SK-N-SH treated with all-trans-retinoic acid at 6 μM for 48 hours (cell line): ENCODE measurements at regions not wholly inside any gene's neighbourhood (a gene's known extent, or its start where the extent isn't known, plus 50 kb on each side); places are given as distances from the start of the nearest gene placed in this dataset.

Experiments
- ATAC-seq: fragments of 200-7000 bp; cut with Tn5 transposase; 3 replicates; pipeline ENCODE4 v1.9.1; 2020; ENCODE audit warnings: mild to moderate bottlenecking, moderate library complexity
- ARNTL ChIP-seq: fragments of 450-650 bp; formaldehyde crosslinking; IDR thresholded peaks from 2 replicates; pipeline ENCODE4 v1.5.0; 2020; ENCODE audit warnings: low read depth, mild to moderate bottlenecking, moderate library complexity, borderline replicate concordance
- CSDC2 ChIP-seq: fragments of 250-450 bp; sonication (Bioruptor Pico); IDR thresholded peaks from 2 replicates; pipeline ENCODE4 v1.5.0; 2020; ENCODE audit warnings: mild to moderate bottlenecking, moderate library complexity
- ESRRG ChIP-seq: fragments of 250-450 bp; sonication (Bioruptor Pico); IDR thresholded peaks from 2 replicates; pipeline ENCODE4 v1.6.1; 2021; ENCODE audit warnings: mild to moderate bottlenecking
- GLIS3 ChIP-seq: fragments of 250-450 bp; sonication (Bioruptor Pico); IDR thresholded peaks from 2 replicates; pipeline ENCODE4 v1.5.0; 2020; ENCODE audit warnings: mild to moderate bottlenecking, moderate library complexity
- OSR1 ChIP-seq: fragments of 250-450 bp; sonication (Bioruptor Pico); IDR thresholded peaks from 2 replicates; pipeline ENCODE4 v1.8.0; 2022; ENCODE audit warnings: moderate library complexity, mild to moderate bottlenecking, inconsistent platforms
- PPARA ChIP-seq: fragments of 250-450 bp; sonication (Bioruptor Pico); IDR thresholded peaks from 2 replicates; pipeline ENCODE4 v1.5.0; 2020; ENCODE audit warnings: mild to moderate bottlenecking, borderline replicate concordance
- RARB ChIP-seq: fragments of 250-450 bp; sonication (Bioruptor Pico); IDR thresholded peaks from 2 replicates; pipeline ENCODE4 v1.8.0; 2021; ENCODE audit warnings: mild to moderate bottlenecking, moderate library complexity
- SNAI2 ChIP-seq: fragments of 250-450 bp; sonication (Bioruptor Pico); IDR thresholded peaks from 2 replicates; pipeline ENCODE4 v1.5.0; 2020; ENCODE audit warnings: mild to moderate bottlenecking, moderate library complexity
- TCF4 ChIP-seq: fragments of 250-450 bp; sonication (Bioruptor Pico); IDR thresholded peaks from 2 replicates; pipeline ENCODE4 v1.8.0; 2021; ENCODE audit warnings: mild to moderate bottlenecking, moderate library complexity, borderline replicate concordance
- TOX ChIP-seq: fragments of 250-450 bp; sonication (Bioruptor Pico); IDR thresholded peaks from 2 replicates; pipeline ENCODE4 v1.8.0; 2021; ENCODE audit warnings: mild to moderate bottlenecking, moderate library complexity, borderline replicate concordance
- TSHZ2 ChIP-seq: fragments of 250-450 bp; sonication (Bioruptor Pico); IDR thresholded peaks from 2 replicates; pipeline ENCODE4 v1.5.0; 2020; ENCODE audit warnings: mild to moderate bottlenecking, moderate library complexity
- ZC3H10 ChIP-seq: fragments of 250-450 bp; sonication (Bioruptor Pico); IDR thresholded peaks from 2 replicates; pipeline ENCODE4 v1.5.1; 2021; ENCODE audit warnings: mild to moderate bottlenecking, moderate library complexity
- ZFP3 ChIP-seq: fragments of 250-450 bp; sonication (Bioruptor Pico); IDR thresholded peaks from 2 replicates; pipeline ENCODE4 v1.5.0; 2020; ENCODE audit warnings: mild to moderate bottlenecking, moderate library complexity
- ZFP30 ChIP-seq: fragments of 450-650 bp; formaldehyde crosslinking; IDR thresholded peaks from 2 replicates; pipeline ENCODE4 v1.5.0; 2022; ENCODE audit warnings: mild to moderate bottlenecking, moderate library complexity
- ZNF565 ChIP-seq: fragments of 450-650 bp; formaldehyde crosslinking; conservative IDR thresholded peaks from 2 replicates; pipeline ENCODE4 v1.5.0; 2020; ENCODE audit warnings: low read depth, mild to moderate bottlenecking, moderate library complexity
- ZNF70 ChIP-seq: fragments of 450-650 bp; formaldehyde crosslinking; IDR thresholded peaks from 2 replicates; pipeline ENCODE4 v1.5.0; 2020; ENCODE audit warnings: mild to moderate bottlenecking, moderate library complexity
- ZNF8 ChIP-seq: fragments of 450-650 bp; formaldehyde crosslinking; IDR thresholded peaks from 2 replicates; pipeline ENCODE4 v1.5.0; 2020; ENCODE audit warnings: mild to moderate bottlenecking, moderate library complexity
- TF ChIP-seq, protein P1 (sequence below): fragments of 250-450 bp; sonication (Bioruptor Pico); IDR thresholded peaks from 2 replicates; pipeline ENCODE4 v1.5.1; 2021; ENCODE audit warnings: mild to moderate bottlenecking, moderate library complexity
- TF ChIP-seq, protein P2 (sequence below): fragments of 250-450 bp; sonication (Bioruptor Pico); IDR thresholded peaks from 2 replicates; pipeline ENCODE4 v1.5.1; 2020; ENCODE audit warnings: low read depth, mild to moderate bottlenecking, moderate library complexity
- TF ChIP-seq, protein P3 (sequence below): fragments of 250-450 bp; sonication (Bioruptor Pico); IDR thresholded peaks from 2 replicates; pipeline ENCODE4 v1.8.0; 2021; ENCODE audit warnings: low read depth, mild to moderate bottlenecking, moderate library complexity, borderline replicate concordance

- no peak for TF ChIP-seq ZNF8 (CRISPR knock-in tag)
- TF ChIP-seq, protein P1, sequence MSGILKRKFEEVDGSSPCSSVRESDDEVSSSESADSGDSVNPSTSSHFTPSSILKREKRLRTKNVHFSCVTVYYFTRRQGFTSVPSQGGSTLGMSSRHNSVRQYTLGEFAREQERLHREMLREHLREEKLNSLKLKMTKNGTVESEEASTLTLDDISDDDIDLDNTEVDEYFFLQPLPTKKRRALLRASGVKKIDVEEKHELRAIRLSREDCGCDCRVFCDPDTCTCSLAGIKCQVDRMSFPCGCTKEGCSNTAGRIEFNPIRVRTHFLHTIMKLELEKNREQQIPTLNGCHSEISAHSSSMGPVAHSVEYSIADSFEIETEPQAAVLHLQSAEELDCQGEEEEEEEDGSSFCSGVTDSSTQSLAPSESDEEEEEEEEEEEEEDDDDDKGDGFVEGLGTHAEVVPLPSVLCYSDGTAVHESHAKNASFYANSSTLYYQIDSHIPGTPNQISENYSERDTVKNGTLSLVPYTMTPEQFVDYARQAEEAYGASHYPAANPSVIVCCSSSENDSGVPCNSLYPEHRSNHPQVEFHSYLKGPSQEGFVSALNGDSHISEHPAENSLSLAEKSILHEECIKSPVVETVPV (CRISPR knock-in tag), result no peak
- TF ChIP-seq OSR1 (CRISPR knock-in tag), result no peak
- TF ChIP-seq, protein P2, sequence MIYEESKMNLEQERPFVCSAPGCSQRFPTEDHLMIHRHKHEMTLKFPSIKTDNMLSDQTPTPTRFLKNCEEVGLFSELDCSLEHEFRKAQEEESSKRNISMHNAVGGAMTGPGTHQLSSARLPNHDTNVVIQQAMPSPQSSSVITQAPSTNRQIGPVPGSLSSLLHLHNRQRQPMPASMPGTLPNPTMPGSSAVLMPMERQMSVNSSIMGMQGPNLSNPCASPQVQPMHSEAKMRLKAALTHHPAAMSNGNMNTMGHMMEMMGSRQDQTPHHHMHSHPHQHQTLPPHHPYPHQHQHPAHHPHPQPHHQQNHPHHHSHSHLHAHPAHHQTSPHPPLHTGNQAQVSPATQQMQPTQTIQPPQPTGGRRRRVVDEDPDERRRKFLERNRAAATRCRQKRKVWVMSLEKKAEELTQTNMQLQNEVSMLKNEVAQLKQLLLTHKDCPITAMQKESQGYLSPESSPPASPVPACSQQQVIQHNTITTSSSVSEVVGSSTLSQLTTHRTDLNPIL (CRISPR knock-in tag), result no peak
- no peak for TF ChIP-seq ZC3H10
- no peak for TF ChIP-seq ZFP3 (CRISPR knock-in tag)
- no peak for TF ChIP-seq CSDC2 (CRISPR knock-in tag)
- TF ChIP-seq TCF4 (CRISPR knock-in tag), result no peak
- TF ChIP-seq SNAI2 (CRISPR knock-in tag), result no peak
- no peak for TF ChIP-seq ZNF565 (CRISPR knock-in tag)
- no peak for TF ChIP-seq PPARA (CRISPR knock-in tag)
- TF ChIP-seq ZFP30 (CRISPR knock-in tag), result no peak
- no peak for TF ChIP-seq ARNTL (CRISPR knock-in tag)
- TF ChIP-seq ESRRG, result no peak
- no peak for TF ChIP-seq GLIS3 (CRISPR knock-in tag)
- TF ChIP-seq, all 23 proteins: peak for 0
- no peak for ATAC-seq
Measured at GRCh38 chr2:100222844-100223243, 80.5 kb upstream of the AFF3 start.

DNA sequence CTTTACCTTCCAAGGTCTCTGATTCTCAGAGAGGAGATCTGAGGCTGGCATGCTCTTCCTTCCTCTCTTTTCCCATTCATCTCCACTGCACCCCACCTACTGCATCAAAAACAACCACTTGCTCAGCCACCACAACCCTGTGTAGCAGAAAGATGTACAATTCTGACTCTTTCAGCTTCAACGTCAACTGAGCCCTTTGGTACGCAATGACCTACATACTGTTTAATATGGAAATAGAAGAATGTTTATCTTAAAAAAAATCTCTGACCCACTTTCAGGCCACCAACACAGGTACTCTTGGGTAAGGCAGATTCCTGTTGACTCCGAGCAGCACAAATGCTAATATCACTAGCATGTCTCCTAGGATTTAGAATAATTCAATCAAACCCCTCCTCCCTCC is 76.2 kb upstream of the AFF3 start:
- ATAC-seq, result no peak
- no peak for TF ChIP-seq TOX
- TF ChIP-seq ARNTL (CRISPR knock-in tag), result no peak
- no peak for TF ChIP-seq ZNF8 (CRISPR knock-in tag)
- TF ChIP-seq ZNF70 (CRISPR knock-in tag), result no peak
- no peak for TF ChIP-seq ZC3H10

GRCh38 chr2:100217323-100217722 is 74.9 kb upstream of the AFF3 start:
- TF ChIP-seq RARB (CRISPR knock-in tag) (no peak), GLIS3 (CRISPR knock-in tag) (no peak), ZFP3 (CRISPR knock-in tag) (no peak), ESRRG (no peak), ZFP30 (CRISPR knock-in tag) (no peak), ZC3H10 (no peak), ARNTL (CRISPR knock-in tag) (no peak), TSHZ2 (CRISPR knock-in tag) (no peak), TOX (no peak), OSR1 (CRISPR knock-in tag) (no peak), ZNF8 (CRISPR knock-in tag) (no peak), ZNF565 (CRISPR knock-in tag) (no peak), ZNF70 (CRISPR knock-in tag) (no peak)
- TF ChIP-seq, protein P3, sequence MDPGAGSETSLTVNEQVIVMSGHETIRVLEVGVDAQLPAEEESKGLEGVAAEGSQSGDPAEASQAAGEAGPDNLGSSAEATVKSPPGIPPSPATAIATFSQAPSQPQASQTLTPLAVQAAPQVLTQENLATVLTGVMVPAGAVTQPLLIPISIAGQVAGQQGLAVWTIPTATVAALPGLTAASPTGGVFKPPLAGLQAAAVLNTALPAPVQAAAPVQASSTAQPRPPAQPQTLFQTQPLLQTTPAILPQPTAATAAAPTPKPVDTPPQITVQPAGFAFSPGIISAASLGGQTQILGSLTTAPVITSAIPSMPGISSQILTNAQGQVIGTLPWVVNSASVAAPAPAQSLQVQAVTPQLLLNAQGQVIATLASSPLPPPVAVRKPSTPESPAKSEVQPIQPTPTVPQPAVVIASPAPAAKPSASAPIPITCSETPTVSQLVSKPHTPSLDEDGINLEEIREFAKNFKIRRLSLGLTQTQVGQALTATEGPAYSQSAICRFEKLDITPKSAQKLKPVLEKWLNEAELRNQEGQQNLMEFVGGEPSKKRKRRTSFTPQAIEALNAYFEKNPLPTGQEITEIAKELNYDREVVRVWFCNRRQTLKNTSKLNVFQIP (CRISPR knock-in tag), result no peak
- TF ChIP-seq, protein P2 (CRISPR knock-in tag), result no peak
- ATAC-seq, result no peak

DNA sequence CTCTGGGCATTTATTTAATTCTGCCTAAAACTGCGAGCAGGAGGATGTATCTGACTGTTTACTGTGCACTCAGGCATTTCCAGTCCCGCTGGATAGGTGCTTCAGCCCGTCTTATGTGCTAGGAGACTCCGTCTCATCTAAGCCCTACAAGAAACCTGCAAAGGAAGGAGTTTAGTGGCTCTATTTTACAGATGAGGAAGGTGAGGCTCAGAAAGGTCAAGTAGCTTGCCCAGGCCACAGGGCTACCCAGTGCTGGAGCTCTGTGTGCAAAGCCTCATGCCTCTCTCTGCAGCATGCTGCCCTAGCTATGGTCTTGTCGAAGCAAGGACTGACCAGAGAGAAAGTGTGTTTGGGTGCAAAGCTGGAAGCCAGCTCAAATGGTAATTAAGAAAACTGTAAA is 73.6 kb upstream of the AFF3 start:
- no peak for TF ChIP-seq TCF4 (CRISPR knock-in tag)
- TF ChIP-seq ZFP30 (CRISPR knock-in tag), result no peak
- TF ChIP-seq ZFP3 (CRISPR knock-in tag), result no peak
- no peak for TF ChIP-seq ZC3H10
- no peak for TF ChIP-seq TOX
- no peak for TF ChIP-seq CSDC2 (CRISPR knock-in tag)
- no peak for TF ChIP-seq ZNF70 (CRISPR knock-in tag)
- TF ChIP-seq ARNTL (CRISPR knock-in tag), result no peak
- TF ChIP-seq TSHZ2 (CRISPR knock-in tag), result no peak
- TF ChIP-seq, all 23 proteins: peak for 0
- ATAC-seq, result no peak
